T-helper 17 cell (primary cell): ENCODE measurements at regions not wholly inside any gene's neighbourhood (a gene's known extent, or its start where the extent isn't known, plus 50 kb on each side); places are given as distances from the start of the nearest gene placed in this dataset.
"Not testable (repeated sequence)": the region's sequence is repeated elsewhere in the genome, so short reads cannot be mapped to it uniquely, and the experiment has no call there.

ENCODE experiments used
- ATAC-seq: fragments of 150-1000 bp; cut with Tn5 transposase; 2 replicates; pipeline ENCODE4 v1.10.0; 2021; ENCODE audit warnings: mild to moderate bottlenecking, moderate library complexity
- DNase-seq, 3 donors: peaks; one replicate each; pipeline versions ENCODE4 v3.0.0 to v3.0.0-alpha.2; 2020 to 2021
- H3K9me3 ChIP-seq: one replicate; pipeline ENCODE4 v1.7.0; 2013; ENCODE audit warnings: low read length, mild to moderate bottlenecking; ENCODE audit not compliant: control insufficient read depth, poor library complexity, severe bottlenecking
- H3K27ac Mint-ChIP-seq: one replicate; pipeline ENCODE4 v1.8.0; 2022; ENCODE audit warnings: mild to moderate bottlenecking, moderate library complexity, mixed read lengths
- H3K27me3 Mint-ChIP-seq: one replicate; pipeline ENCODE4 v1.8.0; 2022; ENCODE audit warnings: mixed read lengths
- H3K36me3 Mint-ChIP-seq: one replicate; pipeline ENCODE4 v1.8.0; 2022; ENCODE audit warnings: low read depth, mixed read lengths
- H3K4me1 Mint-ChIP-seq: one replicate; pipeline ENCODE4 v1.8.0; 2022; ENCODE audit warnings: mild to moderate bottlenecking, mixed read lengths
- H3K4me3 Mint-ChIP-seq: one replicate; pipeline ENCODE4 v1.8.0; 2022; ENCODE audit warnings: mild to moderate bottlenecking, moderate library complexity, mixed read lengths

- H3K27ac Mint-ChIP-seq: no peak overlapping the region
- no peaks in the 10 kb centered on the region for H3K27me3 Mint-ChIP-seq
- no peaks in the 10 kb centered on the region for H3K9me3 ChIP-seq
- no peak for DNase-seq
- no peaks in the 10 kb centered on the region for H3K4me1 Mint-ChIP-seq
- no peaks in the 10 kb centered on the region for H3K36me3 Mint-ChIP-seq
- no peak for ATAC-seq
- no peak overlapping the region for H3K4me3 Mint-ChIP-seq
Measured at GRCh38 chr4:62434921-62435320, 1234.8 kb downstream of the ADGRL3 start.

- DNase-seq, H3K4me3 Mint-ChIP-seq, H3K27ac Mint-ChIP-seq, H3K9me3 ChIP-seq, H3K27me3 Mint-ChIP-seq, H3K36me3 Mint-ChIP-seq, H3K4me1 Mint-ChIP-seq, ATAC-seq: not testable (repeated sequence)
Measured at GRCh38 chr4:62431513-62432231, 1231.5 kb downstream of the ADGRL3 start.

- Mint-ChIP-seq H3K27me3 (no peaks in the 10 kb centered on the region), H3K27ac (no peak overlapping the region), H3K4me3 (no peak overlapping the region), H3K4me1 (no peaks in the 10 kb centered on the region), H3K36me3 (no peaks in the 10 kb centered on the region)
- H3K9me3 ChIP-seq: no peaks in the 10 kb centered on the region
- DNase-seq (no peak), ATAC-seq (no peak)
Measured at GRCh38 chr4:62429297-62429696, 1229.2 kb downstream of the ADGRL3 start.

- no peaks in the 10 kb centered on the region for H3K27me3 Mint-ChIP-seq
- DNase-seq (no peak), ATAC-seq (no peak)
- no peaks in the 10 kb centered on the region for H3K36me3 Mint-ChIP-seq
- H3K27ac Mint-ChIP-seq: no peak overlapping the region
- H3K4me1 Mint-ChIP-seq: no peaks in the 10 kb centered on the region
- no peaks in the 10 kb centered on the region for H3K9me3 ChIP-seq
- no peak overlapping the region for H3K4me3 Mint-ChIP-seq
Measured at GRCh38 chr4:62415256-62415655, 1215.1 kb downstream of the ADGRL3 start.

- no peaks in the 10 kb centered on the region for H3K4me1 Mint-ChIP-seq
Measured at GRCh38 chr4:62414563-62414962, 1214.4 kb downstream of the ADGRL3 start.

GRCh38 chr4:62410371-62411003 is 1210.4 kb downstream of the ADGRL3 start:
- H3K9me3 ChIP-seq: no peaks in the 10 kb centered on the region
- no peak for ATAC-seq
- no peaks in the 10 kb centered on the region for H3K36me3 Mint-ChIP-seq
- H3K4me1 Mint-ChIP-seq: no peaks in the 10 kb centered on the region
- no peak overlapping the region for H3K4me3 Mint-ChIP-seq
- H3K27me3 Mint-ChIP-seq: no peaks in the 10 kb centered on the region
- DNase-seq: no peak
- no peak overlapping the region for H3K27ac Mint-ChIP-seq

More at GRCh38 chr4:62414563-62414962, 1214.4 kb downstream of the ADGRL3 start:
- H3K27ac Mint-ChIP-seq: no peak overlapping the region
- H3K9me3 ChIP-seq: no peaks in the 10 kb centered on the region
- H3K36me3 Mint-ChIP-seq: no peaks in the 10 kb centered on the region
- H3K4me3 Mint-ChIP-seq: no peak overlapping the region
- ATAC-seq (no peak), DNase-seq (no peak)
- no peaks in the 10 kb centered on the region for H3K27me3 Mint-ChIP-seq

- ATAC-seq (no peak), DNase-seq (no peak)
Measured at GRCh38 chr4:62408454-62408853, 1208.3 kb downstream of the ADGRL3 start.

GRCh38 chr4:62407534-62407933 is 1207.4 kb downstream of the ADGRL3 start:
- Mint-ChIP-seq H3K27me3 (no peaks in the 10 kb centered on the region), H3K4me1 (no peaks in the 10 kb centered on the region), H3K27ac (no peak overlapping the region), H3K4me3 (no peak overlapping the region), H3K36me3 (no peaks in the 10 kb centered on the region)
- DNase-seq: no peak
- H3K9me3 ChIP-seq: no peaks in the 10 kb centered on the region
- ATAC-seq: no peak

More at GRCh38 chr4:62408454-62408853, 1208.3 kb downstream of the ADGRL3 start:
- no peaks in the 10 kb centered on the region for H3K9me3 ChIP-seq
- Mint-ChIP-seq H3K4me1 (no peaks in the 10 kb centered on the region), H3K27ac (no peak overlapping the region), H3K36me3 (no peaks in the 10 kb centered on the region), H3K4me3 (no peak overlapping the region), H3K27me3 (no peaks in the 10 kb centered on the region)

- no peaks in the 10 kb centered on the region for H3K9me3 ChIP-seq
- no peaks in the 10 kb centered on the region for H3K36me3 Mint-ChIP-seq
- ATAC-seq: no peak
- H3K4me3 Mint-ChIP-seq: no peak overlapping the region
- no peak overlapping the region for H3K27ac Mint-ChIP-seq
- no peaks in the 10 kb centered on the region for H3K27me3 Mint-ChIP-seq
- no peak for DNase-seq
- H3K4me1 Mint-ChIP-seq: no peaks in the 10 kb centered on the region
Measured at GRCh38 chr4:62402088-62402806, 1202.1 kb downstream of the ADGRL3 start.

GRCh38 chr4:62399242-62399641 is 1199.1 kb downstream of the ADGRL3 start:
- Mint-ChIP-seq H3K4me3 (no peak overlapping the region), H3K4me1 (no peaks in the 10 kb centered on the region), H3K36me3 (no peaks in the 10 kb centered on the region), H3K27ac (no peak overlapping the region), H3K27me3 (no peaks in the 10 kb centered on the region)
- H3K9me3 ChIP-seq: no peaks in the 10 kb centered on the region
- no peak for ATAC-seq
- DNase-seq: no peak

- H3K9me3 ChIP-seq: no peaks in the 10 kb centered on the region
- no peaks in the 10 kb centered on the region for H3K36me3 Mint-ChIP-seq
Measured at GRCh38 chr4:62398318-62398717, 1198.2 kb downstream of the ADGRL3 start.

GRCh38 chr4:62394766-62395165 is 1194.6 kb downstream of the ADGRL3 start:
- H3K4me1 Mint-ChIP-seq: no peaks in the 10 kb centered on the region
- ATAC-seq (no peak), DNase-seq (no peak)
- no peaks in the 10 kb centered on the region for H3K36me3 Mint-ChIP-seq
- no peak overlapping the region for H3K27ac Mint-ChIP-seq
- H3K4me3 Mint-ChIP-seq: no peak overlapping the region
- H3K9me3 ChIP-seq: no peaks in the 10 kb centered on the region
- no peaks in the 10 kb centered on the region for H3K27me3 Mint-ChIP-seq

More at GRCh38 chr4:62398318-62398717, 1198.2 kb downstream of the ADGRL3 start:
- Mint-ChIP-seq H3K4me1 (no peaks in the 10 kb centered on the region), H3K27me3 (no peaks in the 10 kb centered on the region), H3K4me3 (no peak overlapping the region), H3K27ac (no peak overlapping the region)
- DNase-seq (no peak), ATAC-seq (no peak)

- no peak overlapping the region for H3K4me3 Mint-ChIP-seq
- no peak for DNase-seq
- no peaks in the 10 kb centered on the region for H3K4me1 Mint-ChIP-seq
- no peaks in the 10 kb centered on the region for H3K27me3 Mint-ChIP-seq
- H3K27ac Mint-ChIP-seq: no peak overlapping the region
- no peaks in the 10 kb centered on the region for H3K36me3 Mint-ChIP-seq
- no peak for ATAC-seq
- H3K9me3 ChIP-seq: no peaks in the 10 kb centered on the region
Measured at GRCh38 chr4:62387808-62388207, 1187.7 kb downstream of the ADGRL3 start.
